ENCODE measurements at regions not wholly inside any gene's neighbourhood (a gene's known extent, or its start where the extent isn't known, plus 50 kb on each side); places are given as distances from the start of the nearest gene placed in this dataset.

DNA sequence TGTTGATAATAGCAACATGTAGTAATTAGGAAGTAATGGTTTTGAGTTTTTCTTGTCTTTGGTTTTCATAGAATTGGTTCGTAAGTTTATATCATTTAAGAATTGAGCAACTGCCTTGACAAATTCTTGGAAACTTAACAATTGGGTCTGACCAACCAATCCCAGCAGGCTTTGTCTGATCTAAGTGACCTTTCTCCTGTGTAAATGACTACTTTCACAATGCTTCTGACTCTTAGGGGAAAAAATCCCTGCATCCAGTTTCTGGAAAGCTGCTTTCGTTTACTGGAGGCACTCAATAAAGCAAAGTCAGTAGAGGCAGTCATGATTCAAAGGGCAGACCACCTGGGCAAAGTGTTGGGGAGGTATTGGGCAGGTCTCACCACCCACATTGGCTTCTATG, 303.6 kb upstream of the FAM78B start:
- H3K14ac ChIP-seq (ENCODE audit: low read length) = no peak overlapping the region
- no peak overlapping the region for H4K12ac ChIP-seq (ENCODE audit: low read depth, low read length)
- H3K79me1 ChIP-seq (ENCODE audit: low read length) = no peaks in the 10 kb centered on the region
- no peak overlapping the region for H3K18ac ChIP-seq (ENCODE audit: low read length)
- no peak overlapping the region for H2AK5ac ChIP-seq (ENCODE audit: low read length)
- H4K91ac ChIP-seq (ENCODE audit: low read depth, low read length) = no peak overlapping the region
- H2BK120ac ChIP-seq (ENCODE audit: insufficient read depth, low read length, poor library complexity) = no peak overlapping the region
- DNase-seq = no peak
- no peaks in the 10 kb centered on the region for H3K9me3 ChIP-seq (ENCODE audit: insufficient read depth, low read depth, low read length)
- no peak overlapping the region for H4K8ac ChIP-seq (ENCODE audit: low read depth, low read length)
- no CpG with 5 or more reads among the region's 2 CpGs for WGBS (ENCODE audit: extremely low coverage, insufficient coverage, insufficient read length)
- no peaks in the 10 kb centered on the region for H3K36me3 ChIP-seq (ENCODE audit: control insufficient read depth in 1 of 2, insufficient read depth in 2 of 2, low read length in 2 of 2)
- H2BK12ac ChIP-seq (ENCODE audit: low read length) = no peak overlapping the region
- no peak overlapping the region for H2AFZ ChIP-seq (ENCODE audit: insufficient read depth, low read length, poor library complexity)
- H3K27ac ChIP-seq (ENCODE audit: low read depth, low read length) = no peak overlapping the region
- H3K9ac ChIP-seq (ENCODE audit: low read length) = no peak overlapping the region
- no peak overlapping the region for H3K23ac ChIP-seq (ENCODE audit: low read length)
- H3K4me2 ChIP-seq (ENCODE audit: low read length) = no peak overlapping the region
- H3K4me3 ChIP-seq (ENCODE audit: low read depth, low read length) = no peak overlapping the region
- no peaks in the 10 kb centered on the region for H3K4me1 ChIP-seq (ENCODE audit: control insufficient read depth in 1 of 2, insufficient read depth in 2 of 2, low read length in 2 of 2)
- H3K27me3 ChIP-seq (ENCODE audit: insufficient read depth, low read length) = no peaks in the 10 kb centered on the region
- H3K79me2 ChIP-seq (ENCODE audit: control insufficient read depth, insufficient read depth, low read length, poor library complexity) = no peaks in the 10 kb centered on the region
- no peak overlapping the region for H2BK5ac ChIP-seq (ENCODE audit: low read depth, low read length, poor library complexity)
- H3K4ac ChIP-seq (ENCODE audit: low read depth, low read length) = no peak overlapping the region

- no peak overlapping the region for H3K4ac ChIP-seq (ENCODE audit: low read depth, low read length)
- no peaks in the 10 kb centered on the region for H3K79me1 ChIP-seq (ENCODE audit: low read length)
- no peaks in the 10 kb centered on the region for H3K27me3 ChIP-seq (ENCODE audit: insufficient read depth, low read length)
- no peak overlapping the region for H3K18ac ChIP-seq (ENCODE audit: low read length)
- H4K12ac ChIP-seq (ENCODE audit: low read depth, low read length) = no peak overlapping the region
- H2BK120ac ChIP-seq (ENCODE audit: insufficient read depth, low read length, poor library complexity) = no peak overlapping the region
- WGBS (ENCODE audit: extremely low coverage, insufficient coverage, insufficient read length) = no CpG with 5 or more reads among the region's 9 CpGs
- no peak for DNase-seq
- no peaks in the 10 kb centered on the region for H3K36me3 ChIP-seq (ENCODE audit: control insufficient read depth in 1 of 2, insufficient read depth in 2 of 2, low read length in 2 of 2)
- no peak overlapping the region for H3K9ac ChIP-seq (ENCODE audit: low read length)
- H2BK5ac ChIP-seq (ENCODE audit: low read depth, low read length, poor library complexity) = no peak overlapping the region
- H2AFZ ChIP-seq (ENCODE audit: insufficient read depth, low read length, poor library complexity) = no peak overlapping the region
- H4K91ac ChIP-seq (ENCODE audit: low read depth, low read length) = no peak overlapping the region
- no peak overlapping the region for H4K8ac ChIP-seq (ENCODE audit: low read depth, low read length)
- H3K23ac ChIP-seq (ENCODE audit: low read length) = no peak overlapping the region
- no peak overlapping the region for H2BK12ac ChIP-seq (ENCODE audit: low read length)
- H3K4me2 ChIP-seq (ENCODE audit: low read length) = no peak overlapping the region
- no peak overlapping the region for H3K14ac ChIP-seq (ENCODE audit: low read length)
- no peaks in the 10 kb centered on the region for H3K4me1 ChIP-seq (ENCODE audit: control insufficient read depth in 1 of 2, insufficient read depth in 2 of 2, low read length in 2 of 2)
- H3K79me2 ChIP-seq (ENCODE audit: control insufficient read depth, insufficient read depth, low read length, poor library complexity) = no peaks in the 10 kb centered on the region
- no peak overlapping the region for H2AK5ac ChIP-seq (ENCODE audit: low read length)
- no peak overlapping the region for H3K4me3 ChIP-seq (ENCODE audit: low read depth, low read length)
- no peaks in the 10 kb centered on the region for H3K9me3 ChIP-seq (ENCODE audit: insufficient read depth, low read depth, low read length)
- no peak overlapping the region for H3K27ac ChIP-seq (ENCODE audit: low read depth, low read length)
Observed at GRCh38 chr1:166471359-166471758, 304.6 kb upstream of the FAM78B start.

GRCh38 chr1:166479052-166479631, 312.3 kb upstream of the FAM78B start:
- no peak overlapping the region for H3K4me2 ChIP-seq (ENCODE audit: low read length)
- no peaks in the 10 kb centered on the region for H3K9me3 ChIP-seq (ENCODE audit: insufficient read depth, low read depth, low read length)
- no peak overlapping the region for H3K14ac ChIP-seq (ENCODE audit: low read length)
- H2BK5ac ChIP-seq (ENCODE audit: low read depth, low read length, poor library complexity) = no peak overlapping the region
- no peaks in the 10 kb centered on the region for H3K4me1 ChIP-seq (ENCODE audit: control insufficient read depth in 1 of 2, insufficient read depth in 2 of 2, low read length in 2 of 2)
- no CpG with 5 or more reads among the region's 2 CpGs for WGBS (ENCODE audit: extremely low coverage, insufficient coverage, insufficient read length)
- no peak overlapping the region for H4K91ac ChIP-seq (ENCODE audit: low read depth, low read length)
- no peak overlapping the region for H3K4ac ChIP-seq (ENCODE audit: low read depth, low read length)
- H3K79me1 ChIP-seq (ENCODE audit: low read length) = no peaks in the 10 kb centered on the region
- no peak overlapping the region for H2AFZ ChIP-seq (ENCODE audit: insufficient read depth, low read length, poor library complexity)
- H2BK120ac ChIP-seq (ENCODE audit: insufficient read depth, low read length, poor library complexity) = no peak overlapping the region
- no peak overlapping the region for H3K4me3 ChIP-seq (ENCODE audit: low read depth, low read length)
- H3K36me3 ChIP-seq (ENCODE audit: control insufficient read depth in 1 of 2, insufficient read depth in 2 of 2, low read length in 2 of 2) = no peaks in the 10 kb centered on the region
- no peak overlapping the region for H3K23ac ChIP-seq (ENCODE audit: low read length)
- H3K27me3 ChIP-seq (ENCODE audit: insufficient read depth, low read length) = no peaks in the 10 kb centered on the region
- H3K9ac ChIP-seq (ENCODE audit: low read length) = no peak overlapping the region
- H2AK5ac ChIP-seq (ENCODE audit: low read length) = no peak overlapping the region
- no peak overlapping the region for H3K18ac ChIP-seq (ENCODE audit: low read length)
- no peaks in the 10 kb centered on the region for H3K79me2 ChIP-seq (ENCODE audit: control insufficient read depth, insufficient read depth, low read length, poor library complexity)
- no peak overlapping the region for H2BK12ac ChIP-seq (ENCODE audit: low read length)
- no peak overlapping the region for H3K27ac ChIP-seq (ENCODE audit: low read depth, low read length)
- DNase-seq = peak; percentile 34 to 84
- H4K8ac ChIP-seq (ENCODE audit: low read depth, low read length) = no peak overlapping the region
- H4K12ac ChIP-seq (ENCODE audit: low read depth, low read length) = no peak overlapping the region

GRCh38 chr1:166484471-166484870, 317.7 kb upstream of the FAM78B start:
- Histone ChIP-seq H2BK5ac (ENCODE audit: low read depth, low read length, poor library complexity) (no peak overlapping the region), H3K4me3 (ENCODE audit: low read depth, low read length) (no peak overlapping the region), H3K14ac (ENCODE audit: low read length) (no peak overlapping the region), H3K36me3 (ENCODE audit: control insufficient read depth in 1 of 2, insufficient read depth in 2 of 2, low read length in 2 of 2) (no peaks in the 10 kb centered on the region), H4K12ac (ENCODE audit: low read depth, low read length) (no peak overlapping the region), H4K91ac (ENCODE audit: low read depth, low read length) (no peak overlapping the region), H2BK12ac (ENCODE audit: low read length) (no peak overlapping the region), H2AFZ (ENCODE audit: insufficient read depth, low read length, poor library complexity) (no peak overlapping the region), H3K4me2 (ENCODE audit: low read length) (no peak overlapping the region), H2BK120ac (ENCODE audit: insufficient read depth, low read length, poor library complexity) (no peak overlapping the region), H3K79me2 (ENCODE audit: control insufficient read depth, insufficient read depth, low read length, poor library complexity) (no peaks in the 10 kb centered on the region), H3K27me3 (ENCODE audit: insufficient read depth, low read length) (no peaks in the 10 kb centered on the region), H2AK5ac (ENCODE audit: low read length) (no peak overlapping the region), H3K27ac (ENCODE audit: low read depth, low read length) (no peak overlapping the region), H3K9ac (ENCODE audit: low read length) (no peak overlapping the region), H3K9me3 (ENCODE audit: insufficient read depth, low read depth, low read length) (no peaks in the 10 kb centered on the region), H3K18ac (ENCODE audit: low read length) (no peak overlapping the region), H3K79me1 (ENCODE audit: low read length) (no peaks in the 10 kb centered on the region), H4K8ac (ENCODE audit: low read depth, low read length) (no peak overlapping the region), H3K4ac (ENCODE audit: low read depth, low read length) (no peak overlapping the region), H3K23ac (ENCODE audit: low read length) (no peak overlapping the region), H3K4me1 (ENCODE audit: control insufficient read depth in 1 of 2, insufficient read depth in 2 of 2, low read length in 2 of 2) (no peaks in the 10 kb centered on the region)
- DNase-seq = no peak

All from trophoblast cell (in vitro differentiated cells and primary cell).